ENCODE measurements at regions not wholly inside any gene's neighbourhood (a gene's known extent, or its start where the extent isn't known, plus 50 kb on each side); places are given as distances from the start of the nearest gene placed in this dataset.
"Not testable (repeated sequence)": the region's sequence is repeated elsewhere in the genome, so short reads cannot be mapped to it uniquely, and the experiment has no call there.

GRCh38 chr6:106729841-106730240 is 100.5 kb downstream of the QRSL1 start:
- H3K27me3 ChIP-seq = no peaks in the 10 kb centered on the region
- DNase-seq = no peak
- H3K27ac ChIP-seq = peak overlapping the region; percentile 79 to 91 (median 82)
- H3K4me1 ChIP-seq = peaks cover 8 to 17% of the 10 kb centered on the region in 2 donors
- 80 to 92% methylated on average over 4 of the region's 4 CpGs for WGBS, 2 donors
- intact Hi-C loops (cut with DNase I) = no loop called here
- no peak for TF ChIP-seq POLR2A (IDR thresholded peaks at IDR 0.05)
- H3K36me3 ChIP-seq = no peaks in the 10 kb centered on the region
- H3K4me3 ChIP-seq (replicated peaks in 1 of 3) = no peak overlapping the region
- no peaks in the 10 kb centered on the region for H3K9me3 ChIP-seq

DNA sequence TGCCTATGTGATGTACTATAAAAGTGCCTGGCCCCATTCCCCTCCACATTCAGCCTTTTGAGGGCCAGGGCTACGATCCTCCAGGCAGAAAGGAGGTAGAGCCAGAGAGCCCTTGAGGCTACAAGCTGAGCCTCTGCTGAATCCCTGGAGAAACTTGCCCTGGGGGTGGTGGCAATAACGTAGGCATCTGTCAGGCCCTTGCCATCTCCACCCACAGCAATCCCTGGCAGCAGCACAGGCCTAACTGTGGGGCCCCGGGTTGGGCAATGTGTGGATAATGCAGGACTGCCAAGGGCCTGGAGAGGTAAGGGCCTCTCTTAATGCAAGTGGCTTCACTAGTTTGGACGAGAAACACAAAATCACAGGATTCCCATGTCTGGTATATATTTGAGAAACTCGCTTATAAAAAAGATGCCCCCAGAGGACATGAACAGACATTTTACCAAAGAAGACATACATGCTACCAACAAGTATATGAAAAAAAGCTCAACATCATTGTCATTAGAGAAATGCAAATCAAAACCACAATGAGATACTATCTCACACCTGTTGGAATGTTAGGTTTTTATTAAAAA is 99.0 kb downstream of the QRSL1 start:
- H3K36me3 ChIP-seq = no peaks in the 10 kb centered on the region
- H3K9me3 ChIP-seq = no peaks in the 10 kb centered on the region
- no peaks in the 10 kb centered on the region for H3K27me3 ChIP-seq
- intact Hi-C loops (cut with DNase I) = no loop called here
- 27 to 49% methylated on average over 5 of the region's 5 CpGs for WGBS, 2 donors
- peak; percentile 56 to 72 for DNase-seq
- peak overlapping the region; percentile 4 to 49 (median 27) for H3K27ac ChIP-seq
- peaks cover 8 to 17% of the 10 kb centered on the region in 2 donors for H3K4me1 ChIP-seq
- TF ChIP-seq POLR2A (IDR thresholded peaks at IDR 0.05) (peak in 1 of 2 donors; percentile 17), CTCF (IDR thresholded peaks at IDR 0.05) (no peak)
- H3K4me3 ChIP-seq (replicated peaks in 1 of 3) = no peak overlapping the region

DNA sequence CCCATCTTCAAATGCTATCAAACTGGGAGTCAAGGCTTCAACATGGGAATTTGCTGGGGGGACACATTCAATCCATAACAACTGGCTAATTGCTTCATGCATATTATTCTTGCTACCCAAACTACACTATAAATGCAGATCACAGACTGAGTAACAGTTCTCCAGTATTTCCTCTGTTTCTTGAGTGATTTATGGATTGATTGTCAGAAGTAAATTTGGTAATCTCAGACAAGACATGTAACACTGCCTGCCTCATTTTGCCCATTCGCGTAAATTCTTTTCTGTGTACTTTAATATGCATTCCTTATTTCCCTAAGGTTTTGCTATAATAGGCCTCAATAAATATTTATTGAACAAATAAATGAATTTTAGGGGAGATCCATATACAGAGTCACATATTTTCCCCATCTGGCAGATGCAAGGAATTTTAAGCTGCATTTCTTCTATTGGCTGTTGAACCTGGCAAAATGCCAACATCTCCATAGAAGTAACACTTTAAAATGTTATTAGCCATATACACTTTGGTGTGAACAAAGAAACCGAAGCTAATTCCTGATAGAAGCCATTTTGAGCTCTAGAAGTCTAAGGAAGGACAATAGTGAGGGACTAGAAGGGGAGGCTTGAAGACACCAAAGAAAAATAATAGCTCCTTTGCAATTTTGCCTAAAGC is 98.2 kb downstream of the QRSL1 start:
- no peak for TF ChIP-seq CTCF (IDR thresholded peaks at IDR 0.05)
- TF ChIP-seq POLR2A (IDR thresholded peaks at IDR 0.05) = no peak
- no peaks in the 10 kb centered on the region for H3K36me3 ChIP-seq
- intact Hi-C loops (cut with DNase I) = no loop called here
- H3K4me1 ChIP-seq = peaks cover 8 to 17% of the 10 kb centered on the region in 2 donors
- no peak for DNase-seq
- WGBS, 2 donors = 76 to 77% methylated on average over 3 of the region's 3 CpGs
- no peak overlapping the region for H3K4me3 ChIP-seq (replicated peaks in 1 of 3)
- H3K27me3 ChIP-seq = no peaks in the 10 kb centered on the region
- no peaks in the 10 kb centered on the region for H3K9me3 ChIP-seq
- peak overlapping the region; percentile 4 to 49 (median 27) for H3K27ac ChIP-seq

DNA sequence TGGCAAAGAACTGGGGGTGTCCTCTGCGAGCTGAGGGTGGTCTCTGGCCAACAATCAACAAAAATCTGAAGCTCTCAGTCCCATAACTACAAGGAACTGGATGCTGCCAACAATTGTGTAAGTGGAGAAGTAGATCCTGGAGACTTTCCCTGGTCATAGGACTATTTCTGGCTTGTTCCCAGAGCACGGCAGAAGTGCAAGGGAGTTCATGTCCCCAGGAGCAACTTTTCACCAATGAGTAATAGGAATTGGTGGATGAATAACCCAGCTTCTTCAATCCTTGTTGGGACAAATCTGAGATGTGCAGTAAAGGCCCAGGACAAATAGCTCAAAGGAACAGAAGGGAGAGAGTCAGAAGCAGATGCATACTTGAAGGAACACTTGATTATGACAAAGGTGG is 95.5 kb downstream of the QRSL1 start:
- no peaks in the 10 kb centered on the region for H3K36me3 ChIP-seq
- no peaks in the 10 kb centered on the region for H3K9me3 ChIP-seq
- TF ChIP-seq POLR2A (IDR thresholded peaks at IDR 0.05) (no peak), CTCF (IDR thresholded peaks at IDR 0.05) (no peak)
- intact Hi-C loops (cut with DNase I) = no loop called here
- H3K4me1 ChIP-seq = peaks cover 3 to 12% of the 10 kb centered on the region in 2 donors
- no peak overlapping the region for H3K27ac ChIP-seq
- no peak for DNase-seq
- no peak overlapping the region for H3K4me3 ChIP-seq (replicated peaks in 1 of 3)
- WGBS, 2 donors = 48 to 63% methylated on average over 2 of the region's 2 CpGs
- no peaks in the 10 kb centered on the region for H3K27me3 ChIP-seq

GRCh38 chr6:106724337-106724736 is 95.0 kb downstream of the QRSL1 start:
- intact Hi-C loops (cut with DNase I) = no loop called here
- no peaks in the 10 kb centered on the region for H3K9me3 ChIP-seq
- DNase-seq = no peak
- H3K4me1 ChIP-seq = peaks cover 3 to 12% of the 10 kb centered on the region in 2 donors
- H3K36me3 ChIP-seq = no peaks in the 10 kb centered on the region
- no peak overlapping the region for H3K27ac ChIP-seq
- no peak overlapping the region for H3K4me3 ChIP-seq (replicated peaks in 1 of 3)
- TF ChIP-seq CTCF (IDR thresholded peaks at IDR 0.05) = no peak
- TF ChIP-seq POLR2A (IDR thresholded peaks at IDR 0.05) = no peak
- H3K27me3 ChIP-seq = no peaks in the 10 kb centered on the region
- 88 to 95% methylated on average over 4 of the region's 4 CpGs for WGBS, 2 donors

GRCh38 chr6:106723419-106723818 is 94.0 kb downstream of the QRSL1 start:
- H3K27me3 ChIP-seq; H3K4me3 ChIP-seq (replicated peaks in 1 of 3); H3K9me3 ChIP-seq; H3K36me3 ChIP-seq; H3K27ac ChIP-seq; intact Hi-C loops (cut with DNase I); H3K4me1 ChIP-seq; DNase-seq: not testable (repeated sequence)
- 96 to 97% methylated on average over 2 of the region's 2 CpGs for WGBS, 2 donors

DNA sequence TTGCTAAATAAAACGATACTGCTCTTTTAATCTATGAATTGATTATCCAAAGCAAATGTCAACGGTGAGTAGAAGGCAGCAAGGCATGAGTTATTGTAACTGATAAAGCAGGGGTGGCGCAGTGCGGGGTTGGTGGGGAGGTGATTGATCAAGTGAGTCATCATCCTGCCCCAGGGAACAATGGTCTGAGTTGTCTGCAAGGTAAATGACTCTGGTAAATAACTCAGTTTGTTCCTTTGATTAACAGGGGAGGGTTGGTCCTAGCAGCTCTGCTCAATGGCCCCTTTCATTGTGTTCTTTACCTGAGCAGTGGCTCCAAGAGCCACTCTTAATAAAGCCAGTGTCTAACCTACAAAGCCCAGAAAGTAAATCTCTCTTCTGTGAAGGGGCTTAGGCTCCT is 91.8 kb downstream of the QRSL1 start:
- WGBS, 2 donors = 58 to 71% methylated on average over 4 of the region's 4 CpGs
- H3K27me3 ChIP-seq; H3K36me3 ChIP-seq; H3K4me3 ChIP-seq (replicated peaks in 1 of 3); intact Hi-C loops (cut with DNase I); H3K9me3 ChIP-seq; DNase-seq; H3K4me1 ChIP-seq: not testable (repeated sequence)
- H3K27ac ChIP-seq = peak overlapping the region in 2 of 3 donors; percentile 18 to 55

Measured in thyroid gland (tissue), 4 donors.